Suprapubic skin (tissue), 3 donors: ENCODE measurements at regions not wholly inside any gene's neighbourhood (a gene's known extent, or its start where the extent isn't known, plus 50 kb on each side); places are given as distances from the start of the nearest gene placed in this dataset.

Experiments
- EP300 ChIP-seq: sonication (generic); formaldehyde crosslinking; IDR thresholded peaks from one replicate; pipeline ENCODE4 v1.6.1; 2017; ENCODE audit warnings: antibody characterized with exemption
- TF ChIP-seq, protein P1 (sequence below), 2 donors: fragments of 200-600 bp in 1 of 2; fragments of 450-650 bp in 1 of 2; sonication (generic) in 1 of 2; IDR thresholded peaks; one replicate each; pipeline ENCODE4 v1.5.1; 2016 to 2019; ENCODE audit warnings: antibody characterized with exemption in 2 of 2, mild to moderate bottlenecking in 1 of 2, moderate library complexity in 1 of 2

DNA sequence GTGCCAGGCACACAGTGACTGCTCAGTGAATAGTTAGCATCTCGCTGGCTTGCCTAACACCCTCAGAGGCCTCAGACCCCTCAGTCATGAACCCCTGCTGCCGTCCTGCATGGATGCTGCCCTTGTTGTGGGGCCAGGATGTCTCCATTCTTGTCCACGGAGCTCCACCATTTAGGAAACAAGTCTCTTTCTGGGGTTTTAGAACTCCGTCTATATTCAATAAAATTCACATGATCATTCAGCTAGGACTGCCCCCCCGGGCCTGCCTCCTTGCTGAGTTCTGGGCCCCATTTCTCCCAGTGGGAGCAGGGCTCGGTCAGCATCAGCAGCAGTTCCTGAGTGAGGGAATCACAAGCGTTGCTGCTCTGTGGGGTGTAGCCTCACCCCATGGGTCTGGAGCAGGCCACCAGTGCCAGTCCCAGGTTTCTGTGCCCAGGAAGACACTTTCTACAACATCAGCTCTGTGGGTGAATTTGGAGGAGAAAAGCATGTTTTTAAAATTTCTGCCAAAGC, 134.1 kb downstream of the RHOU start:
- TF ChIP-seq EP300, result no peak
- TF ChIP-seq, protein P1, sequence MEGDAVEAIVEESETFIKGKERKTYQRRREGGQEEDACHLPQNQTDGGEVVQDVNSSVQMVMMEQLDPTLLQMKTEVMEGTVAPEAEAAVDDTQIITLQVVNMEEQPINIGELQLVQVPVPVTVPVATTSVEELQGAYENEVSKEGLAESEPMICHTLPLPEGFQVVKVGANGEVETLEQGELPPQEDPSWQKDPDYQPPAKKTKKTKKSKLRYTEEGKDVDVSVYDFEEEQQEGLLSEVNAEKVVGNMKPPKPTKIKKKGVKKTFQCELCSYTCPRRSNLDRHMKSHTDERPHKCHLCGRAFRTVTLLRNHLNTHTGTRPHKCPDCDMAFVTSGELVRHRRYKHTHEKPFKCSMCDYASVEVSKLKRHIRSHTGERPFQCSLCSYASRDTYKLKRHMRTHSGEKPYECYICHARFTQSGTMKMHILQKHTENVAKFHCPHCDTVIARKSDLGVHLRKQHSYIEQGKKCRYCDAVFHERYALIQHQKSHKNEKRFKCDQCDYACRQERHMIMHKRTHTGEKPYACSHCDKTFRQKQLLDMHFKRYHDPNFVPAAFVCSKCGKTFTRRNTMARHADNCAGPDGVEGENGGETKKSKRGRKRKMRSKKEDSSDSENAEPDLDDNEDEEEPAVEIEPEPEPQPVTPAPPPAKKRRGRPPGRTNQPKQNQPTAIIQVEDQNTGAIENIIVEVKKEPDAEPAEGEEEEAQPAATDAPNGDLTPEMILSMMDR (IDR thresholded peaks at IDR 0.05), result no peak
